BJ (cell line): ENCODE measurements at regions not wholly inside any gene's neighbourhood (a gene's known extent, or its start where the extent isn't known, plus 50 kb on each side); places are given as distances from the start of the nearest gene placed in this dataset.
A peak's percentile ranks its signal among the peaks of the same experiment; 100 is the strongest.

Source experiments
- CTCF ChIA-PET: fragments of 350-600 bp; formaldehyde crosslinking; extraction: SDS; loops from one replicate; lab custom pipeline; 2021; ENCODE audit warnings: antibody characterized with exemption, inconsistent platforms; lab: Yijun Ruan, JAX
- POLR2A ChIA-PET: fragments of 300-600 bp; sonication (Branson Sonifier 250); formaldehyde crosslinking; extraction: SDS; loops from one replicate; lab custom pipeline; 2021; ENCODE audit warnings: antibody characterized with exemption; lab: Charles Lee
- DNase-seq: peaks from one replicate; pipeline ENCODE4 v3.0.0-alpha.2; 2011; ENCODE audit warnings: low read depth
- H3K27me3 ChIP-seq: 2 replicates; pipeline ENCODE4 v1.6.0; 2011; ENCODE audit warnings: low read length; ENCODE audit not compliant: control insufficient read depth, insufficient read depth
- H3K36me3 ChIP-seq: 2 replicates; pipeline ENCODE4 v1.5.1; 2011; ENCODE audit warnings: low read length; ENCODE audit not compliant: control insufficient read depth, insufficient read depth
- H3K4me3 ChIP-seq: 2 replicates; pipeline ENCODE4 v1.5.1; 2011; ENCODE audit warnings: low read depth, mild to moderate bottlenecking, control low read depth, low read length
- CTCF ChIP-seq: IDR thresholded peaks from 2 replicates; pipeline ENCODE4 v1.5.1; 2011; ENCODE audit warnings: low read depth, mild to moderate bottlenecking, control low read depth, inconsistent platforms, low read length, moderate library complexity; ENCODE audit not compliant: insufficient read depth

DNA sequence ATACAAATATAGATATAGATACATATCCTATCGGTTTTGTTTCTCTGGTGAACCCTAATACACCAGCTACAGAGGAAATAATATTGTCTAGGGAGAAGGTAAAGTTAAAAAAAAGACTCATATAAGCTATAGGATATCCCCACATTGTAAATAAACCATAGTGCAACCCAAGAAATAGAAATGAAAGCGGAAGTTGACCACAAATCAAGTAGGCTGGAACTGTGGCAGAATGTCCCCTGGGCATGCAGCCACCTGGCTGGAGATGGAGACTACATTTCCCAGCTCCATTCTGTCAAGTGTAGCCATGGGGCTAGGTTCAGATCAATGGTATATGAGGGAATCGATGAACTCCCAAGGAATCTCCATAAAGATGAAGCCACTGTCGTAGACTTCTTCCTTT is 70.1 kb upstream of the RPS6KA2 start:
- H3K27me3 ChIP-seq: no peaks in the 10 kb centered on the region
- no peak for TF ChIP-seq CTCF
- H3K4me3 ChIP-seq: no peak overlapping the region
- ChIA-PET CTCF (interaction anchor here (1.2 kb wide), 1 partner anchor 22 kb away, joined by 3 read pairs; no protein-coding TSS in a partner anchor), POLR2A (no interaction called here)
- no peak for DNase-seq
- no peaks in the 10 kb centered on the region for H3K36me3 ChIP-seq

- H3K4me3 ChIP-seq: no peak overlapping the region
- no peaks in the 10 kb centered on the region for H3K36me3 ChIP-seq
- ChIA-PET CTCF (interaction anchor here (1.6 kb wide), 1 partner anchor 179 kb away, joined by 3 read pairs; no protein-coding TSS in a partner anchor), POLR2A (no interaction called here)
- no peaks in the 10 kb centered on the region for H3K27me3 ChIP-seq
- TF ChIP-seq CTCF: no peak
- DNase-seq: no peak
Measured at GRCh38 chr6:166693880-166694279, 66.8 kb upstream of the RPS6KA2 start.

GRCh38 chr6:166692723-166693302 is 65.8 kb upstream of the RPS6KA2 start:
- no peak overlapping the region for H3K4me3 ChIP-seq
- no peaks in the 10 kb centered on the region for H3K36me3 ChIP-seq
- DNase-seq: no peak
- H3K27me3 ChIP-seq: no peaks in the 10 kb centered on the region
- ChIA-PET POLR2A (no interaction called here), CTCF (interaction anchor here (1.6 kb wide), 1 partner anchor 177 kb away, joined by 3 read pairs; no protein-coding TSS in a partner anchor)
- TF ChIP-seq CTCF: no peak

GRCh38 chr6:166691746-166692145 is 64.7 kb upstream of the RPS6KA2 start:
- Histone ChIP-seq H3K27me3 (no peaks in the 10 kb centered on the region), H3K36me3 (no peaks in the 10 kb centered on the region), H3K4me3 (no peak overlapping the region)
- TF ChIP-seq CTCF: no peak
- ChIA-PET CTCF (no interaction called here), POLR2A (no interaction called here)
- DNase-seq: no peak

DNA sequence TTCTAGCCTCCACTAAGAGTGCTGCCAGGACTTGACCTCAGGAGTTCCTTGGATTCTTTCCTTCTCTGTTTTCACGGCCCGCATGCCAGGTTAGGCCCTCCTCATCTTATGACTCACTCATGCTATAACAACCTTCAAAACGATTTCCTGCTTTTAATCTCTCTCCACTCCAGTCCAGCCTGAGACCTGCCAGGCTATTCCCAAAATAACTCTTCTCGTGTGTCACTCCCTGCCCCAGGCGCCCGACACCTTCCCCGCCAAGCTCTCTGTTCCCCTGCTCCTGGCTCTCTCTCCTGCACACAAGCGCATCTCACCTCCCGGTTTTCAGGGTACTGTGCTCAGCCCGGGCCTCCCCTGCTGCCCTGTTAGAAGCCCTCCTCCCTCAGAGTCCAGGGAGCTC is 64.1 kb upstream of the RPS6KA2 start:
- peak; percentile 17 for DNase-seq
- Histone ChIP-seq H3K4me3 (no peak overlapping the region), H3K27me3 (no peaks in the 10 kb centered on the region), H3K36me3 (no peaks in the 10 kb centered on the region)
- no peak for TF ChIP-seq CTCF
- ChIA-PET CTCF (no interaction called here), POLR2A (no interaction called here)
